Osteocyte (in vitro differentiated cells): ENCODE measurements at regions not wholly inside any gene's neighbourhood (a gene's known extent, or its start where the extent isn't known, plus 50 kb on each side); places are given as distances from the start of the nearest gene placed in this dataset.

Experiments used
- DNase-seq: peaks from one replicate; pipeline ENCODE4 v3.0.0; 2021; ENCODE audit warnings: mixed read lengths; ENCODE audit not compliant: unreplicated experiment; ENCODE audit errors: extremely low spot score
- H3K27ac Mint-ChIP-seq: one replicate; pipeline ENCODE4 v1.8.0; 2021; ENCODE audit warnings: mild to moderate bottlenecking, mixed read lengths; ENCODE audit not compliant: unreplicated experiment
- H3K27me3 Mint-ChIP-seq: one replicate; pipeline ENCODE4 v1.8.0; 2021; ENCODE audit warnings: mixed read lengths; ENCODE audit not compliant: unreplicated experiment
- H3K36me3 Mint-ChIP-seq: one replicate; pipeline ENCODE4 v1.8.0; 2021; ENCODE audit warnings: mixed read lengths; ENCODE audit not compliant: unreplicated experiment
- H3K4me1 Mint-ChIP-seq: one replicate; pipeline ENCODE4 v1.8.0; 2021; ENCODE audit warnings: mixed read lengths; ENCODE audit not compliant: unreplicated experiment
- H3K4me3 Mint-ChIP-seq: one replicate; pipeline ENCODE4 v1.8.0; 2021; ENCODE audit warnings: mild to moderate bottlenecking, moderate library complexity, mixed read lengths; ENCODE audit not compliant: unreplicated experiment
- H3K9me3 Mint-ChIP-seq: one replicate; pipeline ENCODE4 v1.8.0; 2021; ENCODE audit warnings: mixed read lengths; ENCODE audit not compliant: unreplicated experiment
- TF ChIP-seq, protein P1 (sequence below): fragments of 200-600 bp; sonication (generic); IDR thresholded peaks from 2 replicates; pipeline ENCODE4 v1.5.0; 2021; ENCODE audit warnings: antibody characterized with exemption, mild to moderate bottlenecking, moderate library complexity

- Mint-ChIP-seq H3K4me3 (no peak overlapping the region), H3K27ac (no peak overlapping the region), H3K36me3 (no peaks in the 10 kb centered on the region), H3K4me1 (no peaks in the 10 kb centered on the region), H3K9me3 (no peaks in the 10 kb centered on the region), H3K27me3 (peaks cover 3% of the 10 kb centered on the region)
- no peak for DNase-seq
- TF ChIP-seq, protein P1, sequence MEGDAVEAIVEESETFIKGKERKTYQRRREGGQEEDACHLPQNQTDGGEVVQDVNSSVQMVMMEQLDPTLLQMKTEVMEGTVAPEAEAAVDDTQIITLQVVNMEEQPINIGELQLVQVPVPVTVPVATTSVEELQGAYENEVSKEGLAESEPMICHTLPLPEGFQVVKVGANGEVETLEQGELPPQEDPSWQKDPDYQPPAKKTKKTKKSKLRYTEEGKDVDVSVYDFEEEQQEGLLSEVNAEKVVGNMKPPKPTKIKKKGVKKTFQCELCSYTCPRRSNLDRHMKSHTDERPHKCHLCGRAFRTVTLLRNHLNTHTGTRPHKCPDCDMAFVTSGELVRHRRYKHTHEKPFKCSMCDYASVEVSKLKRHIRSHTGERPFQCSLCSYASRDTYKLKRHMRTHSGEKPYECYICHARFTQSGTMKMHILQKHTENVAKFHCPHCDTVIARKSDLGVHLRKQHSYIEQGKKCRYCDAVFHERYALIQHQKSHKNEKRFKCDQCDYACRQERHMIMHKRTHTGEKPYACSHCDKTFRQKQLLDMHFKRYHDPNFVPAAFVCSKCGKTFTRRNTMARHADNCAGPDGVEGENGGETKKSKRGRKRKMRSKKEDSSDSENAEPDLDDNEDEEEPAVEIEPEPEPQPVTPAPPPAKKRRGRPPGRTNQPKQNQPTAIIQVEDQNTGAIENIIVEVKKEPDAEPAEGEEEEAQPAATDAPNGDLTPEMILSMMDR, result no peak
Measured at GRCh38 chr3:160150066-160150465, 75.2 kb upstream of the C3orf80 start.

DNA sequence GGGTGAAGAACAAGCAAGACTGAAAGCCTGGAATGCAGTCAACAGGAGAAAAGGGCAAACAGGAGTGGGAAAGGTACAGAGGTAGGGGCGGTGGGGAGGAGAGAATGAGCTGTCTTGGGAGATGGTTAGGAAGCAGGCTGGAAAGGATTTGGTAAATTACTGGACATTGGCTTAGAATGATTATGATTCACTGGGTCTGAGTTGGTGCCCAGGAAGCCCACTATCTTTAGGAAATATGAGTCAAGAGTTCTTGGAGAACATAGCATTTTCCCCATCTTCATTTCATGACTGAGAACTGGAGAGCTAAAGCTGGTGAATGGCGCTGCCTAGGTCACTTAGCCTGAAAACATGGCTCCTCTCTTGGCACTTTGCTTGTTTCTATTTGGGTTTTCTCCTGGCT is 74.7 kb upstream of the C3orf80 start:
- H3K27me3 Mint-ChIP-seq, result peaks cover 3% of the 10 kb centered on the region
- TF ChIP-seq, protein P1, result no peak
- H3K9me3 Mint-ChIP-seq, result no peaks in the 10 kb centered on the region
- no peak for DNase-seq
- no peaks in the 10 kb centered on the region for H3K36me3 Mint-ChIP-seq
- H3K4me3 Mint-ChIP-seq, result no peak overlapping the region
- no peaks in the 10 kb centered on the region for H3K4me1 Mint-ChIP-seq
- no peak overlapping the region for H3K27ac Mint-ChIP-seq

GRCh38 chr3:160152638-160153037 is 72.6 kb upstream of the C3orf80 start:
- Mint-ChIP-seq H3K9me3 (no peaks in the 10 kb centered on the region), H3K27ac (no peak overlapping the region), H3K4me3 (no peak overlapping the region), H3K36me3 (no peaks in the 10 kb centered on the region), H3K4me1 (no peaks in the 10 kb centered on the region), H3K27me3 (peaks cover 7% of the 10 kb centered on the region)
- TF ChIP-seq, protein P1, result no peak
- no peak for DNase-seq

- DNase-seq, result no peak
Measured at GRCh38 chr3:160154033-160154432, 71.2 kb upstream of the C3orf80 start.

GRCh38 chr3:160154596-160154995 is 70.6 kb upstream of the C3orf80 start:
- no peak for DNase-seq
- peaks cover 8% of the 10 kb centered on the region for H3K27me3 Mint-ChIP-seq
- no peak overlapping the region for H3K4me3 Mint-ChIP-seq
- TF ChIP-seq, protein P1, result no peak
- H3K36me3 Mint-ChIP-seq, result no peaks in the 10 kb centered on the region
- no peaks in the 10 kb centered on the region for H3K9me3 Mint-ChIP-seq
- H3K4me1 Mint-ChIP-seq, result no peaks in the 10 kb centered on the region
- no peak overlapping the region for H3K27ac Mint-ChIP-seq

More at GRCh38 chr3:160154033-160154432, 71.2 kb upstream of the C3orf80 start:
- no peaks in the 10 kb centered on the region for H3K4me1 Mint-ChIP-seq
- peaks cover 8% of the 10 kb centered on the region for H3K27me3 Mint-ChIP-seq
- H3K4me3 Mint-ChIP-seq, result no peak overlapping the region
- no peak overlapping the region for H3K27ac Mint-ChIP-seq
- no peaks in the 10 kb centered on the region for H3K36me3 Mint-ChIP-seq
- H3K9me3 Mint-ChIP-seq, result no peaks in the 10 kb centered on the region
- TF ChIP-seq, protein P1, result no peak
